Activated T-cell treated with anti-CD3 and anti-CD28 coated beads, Interleukin-2, amount 50 U/mL, for 1 hour (primary cell): ENCODE measurements at regions not wholly inside any gene's neighbourhood (a gene's known extent, or its start where the extent isn't known, plus 50 kb on each side); places are given as distances from the start of the nearest gene placed in this dataset.
"Not testable (repeated sequence)": the region's sequence is repeated elsewhere in the genome, so short reads cannot be mapped to it uniquely, and the experiment has no call there.

Source experiments
- DNase-seq: peaks from one replicate; pipeline ENCODE4 v3.0.0-alpha.2; 2020

DNA sequence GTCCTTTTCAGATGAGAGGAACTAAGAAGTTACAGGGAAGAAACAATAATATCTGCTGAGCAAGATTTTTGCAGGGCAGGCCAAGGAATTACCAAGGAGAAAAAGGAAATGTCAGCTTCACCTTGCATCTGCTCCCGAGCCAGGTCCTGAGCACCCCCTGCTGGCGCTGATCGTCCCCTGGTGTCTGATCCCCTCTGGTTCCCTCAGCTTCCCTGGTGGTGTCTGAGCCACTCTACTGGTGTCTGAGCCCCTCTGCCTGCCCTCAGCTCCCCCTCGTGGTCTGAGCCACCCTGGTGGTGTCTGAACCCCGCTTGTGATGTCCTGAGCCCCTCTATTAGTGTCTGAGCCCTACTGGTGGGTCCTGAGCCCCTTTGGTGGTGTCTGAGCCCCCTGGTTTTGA lies 485.7 kb downstream of the GOLGA6L6 start:
- DNase-seq: not testable (repeated sequence)

DNA sequence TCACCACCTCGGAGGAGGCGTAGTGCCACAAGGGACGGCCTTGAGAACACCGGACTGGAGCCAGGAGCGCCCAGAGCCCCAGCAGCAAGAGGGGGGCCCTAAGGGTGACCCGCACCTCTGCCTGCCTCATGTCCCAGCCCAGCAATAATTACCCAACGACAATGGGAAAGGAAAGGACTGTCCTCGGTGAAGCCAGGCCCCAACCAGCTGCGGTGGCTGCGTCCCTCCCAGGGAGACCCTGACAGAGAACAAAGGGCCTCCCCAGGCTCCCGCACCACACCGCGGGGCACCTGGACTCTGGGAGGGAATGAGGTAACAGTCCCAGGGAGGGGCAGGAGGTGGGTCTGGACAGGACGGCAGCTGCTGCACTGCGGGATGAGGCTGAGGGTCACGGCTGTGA lies 493.4 kb downstream of the GOLGA6L6 start:
- not testable (repeated sequence) for DNase-seq

DNA sequence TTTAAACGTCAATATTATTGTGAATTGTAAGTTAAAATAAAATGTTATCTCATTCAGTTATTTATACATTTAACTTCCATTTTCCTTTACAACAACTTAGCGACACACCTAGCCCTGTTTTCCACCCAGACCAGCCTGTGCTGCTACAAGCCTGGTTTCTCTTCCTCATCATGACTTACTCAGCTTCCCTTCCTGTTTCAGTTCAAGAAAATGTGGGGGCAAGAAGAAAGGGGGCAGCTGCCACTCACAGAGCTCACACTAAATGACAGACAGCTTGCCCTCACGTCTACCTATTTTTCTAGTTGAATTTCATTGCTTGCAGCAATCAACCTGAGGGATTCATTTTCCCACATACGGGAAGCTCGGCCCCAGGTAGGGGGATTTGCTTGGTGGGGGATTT lies 496.4 kb downstream of the GOLGA6L6 start:
- DNase-seq: not testable (repeated sequence)

DNA sequence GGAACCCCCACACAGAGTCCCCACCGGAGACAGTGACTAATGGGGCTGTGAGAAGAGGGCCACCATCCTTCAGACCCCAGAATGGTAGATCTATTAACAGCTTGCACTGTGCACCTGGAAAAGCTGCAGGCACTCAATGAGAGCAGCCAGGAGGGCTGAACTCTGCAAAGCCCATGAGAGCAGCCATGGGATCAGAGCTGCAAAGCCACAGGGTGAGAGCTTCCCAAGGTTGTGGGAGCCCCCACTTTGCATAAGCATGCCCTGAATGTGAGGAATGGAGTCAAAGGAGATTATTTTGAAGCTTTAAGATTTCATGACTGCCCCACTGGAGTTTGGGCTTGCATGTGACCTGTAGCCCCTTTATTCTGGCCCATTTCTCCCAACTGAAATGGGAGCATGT lies 500.9 kb downstream of the GOLGA6L6 start:
- DNase-seq: not testable (repeated sequence)

DNA sequence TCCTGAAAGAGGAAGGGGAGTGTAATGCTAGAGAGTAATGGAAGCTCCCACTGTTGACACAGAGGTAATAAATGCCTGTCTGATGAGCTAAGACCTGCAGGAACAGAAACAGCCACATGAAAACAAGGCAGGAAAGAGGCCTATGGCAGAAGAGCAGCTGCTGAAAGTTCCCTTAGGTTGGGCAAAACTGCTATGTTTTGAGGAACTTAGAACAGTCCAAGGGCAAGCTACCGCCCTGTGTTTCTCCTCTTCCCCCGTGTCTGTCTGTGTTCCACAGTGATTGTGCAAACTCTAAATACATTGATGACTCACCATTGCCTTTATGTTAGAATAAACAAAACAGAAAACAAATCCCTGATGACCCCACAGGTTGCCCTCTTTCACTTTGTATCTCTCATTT lies 516.6 kb downstream of the GOLGA6L6 start:
- not testable (repeated sequence) for DNase-seq

DNA sequence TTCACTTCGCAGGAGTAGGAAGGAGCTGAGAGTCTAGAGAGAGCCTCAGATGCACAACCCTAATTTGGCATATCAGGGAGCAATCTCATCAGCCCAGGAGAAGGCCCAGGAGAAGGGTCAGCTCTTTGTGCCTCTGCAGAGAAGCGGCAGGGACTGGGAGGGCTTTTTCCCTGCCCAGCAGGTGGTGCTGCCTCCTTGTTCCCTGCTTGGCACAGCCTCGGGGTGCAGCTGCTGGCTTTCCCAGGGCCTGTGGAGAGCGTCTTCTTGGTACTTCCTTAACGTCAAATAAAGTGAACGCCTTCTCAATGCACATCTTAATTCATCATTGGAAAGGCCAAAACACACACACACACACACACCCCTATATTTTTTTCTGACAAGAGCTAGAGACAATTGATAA lies 519.3 kb downstream of the GOLGA6L6 start:
- DNase-seq: not testable (repeated sequence)

DNA sequence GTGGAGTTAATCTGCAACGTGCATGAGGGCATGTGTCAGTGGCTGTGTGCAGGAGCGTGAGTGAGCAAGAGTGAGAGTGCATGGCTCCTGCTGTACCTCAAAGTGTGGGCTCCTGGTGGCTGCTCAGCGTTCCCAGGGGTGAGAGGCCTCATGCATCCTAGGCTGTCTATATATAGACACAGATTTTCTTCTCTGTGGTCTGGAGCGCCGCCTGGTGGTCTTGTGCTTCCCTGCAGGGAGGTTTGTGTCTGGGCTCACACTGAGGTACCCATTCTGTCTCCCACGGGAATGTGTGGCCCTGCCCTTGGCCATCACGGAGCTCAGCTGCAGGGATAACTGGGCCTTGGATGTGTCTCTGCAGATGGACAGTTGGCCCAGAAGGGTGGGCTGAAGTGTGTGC lies 520.2 kb downstream of the GOLGA6L6 start:
- DNase-seq: not testable (repeated sequence)

DNA sequence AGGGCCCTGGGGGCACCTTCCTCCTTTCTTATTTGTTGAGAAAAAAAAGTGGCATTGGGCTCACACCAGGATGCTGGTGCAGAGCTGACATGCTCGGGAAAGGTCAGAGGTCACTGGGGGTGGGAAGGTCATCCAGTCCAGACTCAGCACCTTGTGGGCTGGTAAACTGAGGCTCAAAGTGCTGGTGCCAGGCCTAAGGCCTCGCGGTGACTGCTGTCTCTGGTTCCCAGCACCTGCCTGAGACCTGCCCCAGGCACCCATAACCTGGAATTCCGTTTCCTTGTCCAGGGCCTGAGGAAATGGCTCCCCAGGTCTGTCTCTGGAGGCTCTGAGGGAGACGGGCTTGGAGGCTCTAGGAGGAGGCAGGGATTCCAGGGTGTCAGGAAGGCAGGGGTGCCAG lies 521.0 kb downstream of the GOLGA6L6 start:
- not testable (repeated sequence) for DNase-seq

DNA sequence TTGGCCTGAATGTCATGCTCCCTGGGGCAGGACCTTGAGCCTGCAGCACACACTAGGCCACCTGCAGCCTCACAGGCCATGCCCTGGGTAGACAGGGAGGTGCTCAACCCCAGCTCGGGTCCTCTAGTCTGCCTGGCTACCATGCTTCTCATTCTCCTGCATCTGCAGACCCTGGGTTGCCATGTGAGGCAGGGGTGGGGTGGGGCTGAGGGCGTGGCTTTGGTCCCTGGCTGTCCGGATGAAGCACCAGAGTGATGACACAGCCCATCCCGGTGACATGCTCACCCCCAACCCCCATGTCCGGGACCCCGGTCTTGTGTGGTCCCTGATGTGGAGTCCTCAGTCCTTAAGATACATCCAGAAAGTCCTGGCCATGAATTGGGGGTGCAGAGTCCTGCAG lies 521.8 kb downstream of the GOLGA6L6 start:
- not testable (repeated sequence) for DNase-seq

DNA sequence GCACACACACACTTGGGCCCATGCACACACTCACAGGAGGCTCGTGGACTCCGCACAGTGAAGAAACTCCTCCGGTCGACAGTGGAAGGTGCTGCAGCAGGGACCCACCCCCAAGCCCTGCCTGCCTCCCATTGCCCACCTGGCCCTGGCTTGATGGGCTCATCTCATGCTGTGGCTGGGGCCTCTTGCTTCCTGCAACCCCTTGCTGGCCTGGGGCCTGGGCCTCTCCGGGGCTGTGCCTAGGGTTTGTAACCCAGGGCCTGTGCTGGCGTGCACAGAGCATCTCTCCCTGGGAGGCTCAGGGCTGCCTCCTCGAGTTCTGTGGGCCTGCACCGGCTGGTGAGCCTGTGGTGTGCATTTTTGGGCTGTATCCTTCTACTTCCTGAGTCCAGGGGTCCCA lies 524.0 kb downstream of the GOLGA6L6 start:
- DNase-seq: not testable (repeated sequence)

DNA sequence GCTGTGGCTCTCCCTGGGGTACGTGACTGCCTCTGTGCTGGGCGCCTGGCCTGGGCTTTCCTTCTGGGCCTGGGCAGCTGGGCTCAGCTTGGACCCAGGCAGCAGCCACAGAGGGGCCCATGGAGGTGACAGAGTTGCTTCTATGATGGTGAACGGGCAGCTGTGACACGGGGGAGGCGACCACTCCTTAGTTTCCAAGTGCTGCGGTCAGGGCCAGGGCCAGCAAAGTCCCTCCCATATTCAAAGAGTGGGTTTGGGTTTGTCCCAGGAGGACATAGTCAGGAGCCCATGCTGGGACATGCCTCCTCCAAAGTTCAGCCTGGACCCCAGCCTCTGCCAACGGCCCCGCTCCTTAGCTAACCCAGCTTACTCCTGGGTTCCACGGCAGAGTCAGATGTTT lies 524.7 kb downstream of the GOLGA6L6 start:
- not testable (repeated sequence) for DNase-seq

DNA sequence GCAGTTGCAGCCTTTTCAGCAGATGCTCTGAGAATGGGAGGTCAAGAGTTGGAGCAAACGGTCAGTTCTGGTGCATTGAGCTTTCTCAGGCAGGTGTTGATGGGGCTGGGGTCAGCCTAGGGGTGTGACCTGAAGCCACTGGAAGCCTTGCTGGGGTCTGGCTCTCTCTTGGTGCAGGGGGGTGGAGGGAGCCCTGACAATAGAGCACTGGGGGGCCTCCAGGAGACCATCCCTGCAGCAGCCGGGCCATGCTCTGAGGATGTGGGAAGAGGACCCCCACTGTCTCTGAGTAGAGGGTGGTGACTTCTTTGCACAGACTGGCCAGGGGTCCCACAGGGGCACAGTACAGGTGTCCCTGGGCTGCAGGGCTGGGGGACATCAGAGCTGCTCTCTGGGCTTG lies 528.8 kb downstream of the GOLGA6L6 start:
- DNase-seq: not testable (repeated sequence)

DNA sequence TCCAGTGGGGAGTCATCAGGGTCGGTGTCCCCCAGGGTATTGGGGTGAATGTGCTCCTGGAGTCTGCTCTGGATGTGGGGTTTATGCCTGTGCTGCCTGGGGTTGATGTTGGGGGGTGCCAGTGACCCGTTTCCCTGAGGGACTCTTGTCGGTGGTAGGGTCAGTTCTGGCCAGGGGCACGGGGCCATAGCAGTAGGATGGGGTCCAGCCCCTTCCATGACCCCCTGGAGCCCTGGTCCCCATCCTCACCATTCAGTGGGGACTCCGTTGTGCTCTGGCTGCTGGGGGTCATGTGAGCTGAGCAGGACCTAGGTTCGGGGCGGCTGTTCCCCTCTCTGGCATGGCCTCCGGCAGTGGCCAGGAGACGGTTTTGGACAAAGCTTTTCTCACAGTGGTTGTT lies 530.8 kb downstream of the GOLGA6L6 start:
- DNase-seq: not testable (repeated sequence)

DNA sequence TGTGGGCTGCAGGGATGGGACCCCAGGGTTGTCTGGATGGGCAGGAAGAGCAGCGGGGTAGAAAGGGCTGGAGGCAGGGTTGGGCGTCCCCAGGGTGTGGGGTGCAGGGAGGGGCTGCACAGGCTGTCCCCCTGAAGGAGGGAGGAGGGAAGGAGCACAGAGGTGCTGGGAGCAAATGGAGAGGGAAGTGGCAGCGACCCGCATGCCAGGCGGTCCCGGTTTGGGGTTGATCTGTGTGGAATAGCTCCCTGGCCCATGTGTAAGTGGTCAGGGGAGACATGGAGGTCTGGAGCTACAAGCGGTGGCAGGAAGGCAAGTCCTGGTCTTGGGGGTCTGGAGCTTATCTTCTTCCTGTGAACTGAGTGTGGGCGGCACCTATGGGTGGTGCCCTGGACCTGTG lies 532.0 kb downstream of the GOLGA6L6 start:
- not testable (repeated sequence) for DNase-seq

DNA sequence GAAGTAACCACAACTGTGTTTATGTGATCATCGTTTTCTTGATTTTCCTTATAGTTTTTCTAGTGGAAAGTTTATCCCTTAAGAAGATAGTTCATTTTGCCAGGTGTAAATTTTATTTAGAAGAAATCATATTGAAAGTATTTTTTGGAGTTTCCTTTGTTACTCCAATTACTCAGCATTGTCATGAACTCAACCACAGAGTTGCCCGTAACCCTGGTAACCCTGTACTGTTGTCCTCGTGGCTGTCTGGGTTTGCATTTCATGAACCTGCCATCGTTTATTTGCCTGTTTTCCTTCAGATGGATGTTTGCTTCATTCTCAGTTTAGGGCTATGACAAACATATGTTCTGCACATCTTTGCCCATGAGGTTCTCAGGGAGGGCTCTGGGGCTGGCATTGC lies 534.3 kb downstream of the GOLGA6L6 start:
- not testable (repeated sequence) for DNase-seq

DNA sequence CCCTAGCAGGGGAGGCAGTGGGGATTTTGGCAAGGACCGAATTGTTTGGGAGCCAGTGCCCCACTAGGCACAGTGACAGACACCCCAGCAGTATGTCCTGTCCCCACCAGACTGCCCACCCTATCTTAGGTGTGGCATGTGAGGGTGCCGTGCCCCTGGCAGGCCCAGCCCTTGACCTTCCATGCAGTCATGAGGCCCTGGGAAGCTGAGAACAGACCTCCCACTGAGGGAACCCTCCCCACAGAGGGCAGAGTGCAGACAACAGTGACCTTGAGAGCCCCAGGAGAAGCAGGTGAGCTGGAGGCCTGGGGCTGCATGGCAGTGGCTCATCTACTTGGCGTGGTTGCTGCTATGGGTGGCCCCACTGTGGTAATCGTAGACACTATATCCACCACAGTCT lies 538.1 kb downstream of the GOLGA6L6 start:
- DNase-seq: not testable (repeated sequence)

DNA sequence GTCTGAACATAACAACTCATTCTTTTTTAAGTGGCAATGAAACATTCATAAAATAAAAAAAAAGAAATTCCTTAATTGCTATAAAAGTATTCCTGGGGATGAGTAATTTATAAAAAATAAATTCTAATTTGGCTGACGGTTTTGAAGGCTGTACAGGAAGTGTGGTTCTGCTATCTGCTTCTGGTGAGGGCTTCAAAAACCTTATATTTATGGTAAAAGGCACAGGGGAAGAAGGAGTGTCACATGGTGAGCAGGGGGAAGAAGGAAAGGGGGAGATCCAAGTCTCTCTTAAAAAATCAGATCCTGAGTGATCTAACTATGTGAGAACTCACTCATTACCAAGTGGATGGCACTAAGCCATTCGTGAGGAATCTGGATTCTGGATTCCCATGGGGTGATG lies 539.0 kb downstream of the GOLGA6L6 start:
- not testable (repeated sequence) for DNase-seq

DNA sequence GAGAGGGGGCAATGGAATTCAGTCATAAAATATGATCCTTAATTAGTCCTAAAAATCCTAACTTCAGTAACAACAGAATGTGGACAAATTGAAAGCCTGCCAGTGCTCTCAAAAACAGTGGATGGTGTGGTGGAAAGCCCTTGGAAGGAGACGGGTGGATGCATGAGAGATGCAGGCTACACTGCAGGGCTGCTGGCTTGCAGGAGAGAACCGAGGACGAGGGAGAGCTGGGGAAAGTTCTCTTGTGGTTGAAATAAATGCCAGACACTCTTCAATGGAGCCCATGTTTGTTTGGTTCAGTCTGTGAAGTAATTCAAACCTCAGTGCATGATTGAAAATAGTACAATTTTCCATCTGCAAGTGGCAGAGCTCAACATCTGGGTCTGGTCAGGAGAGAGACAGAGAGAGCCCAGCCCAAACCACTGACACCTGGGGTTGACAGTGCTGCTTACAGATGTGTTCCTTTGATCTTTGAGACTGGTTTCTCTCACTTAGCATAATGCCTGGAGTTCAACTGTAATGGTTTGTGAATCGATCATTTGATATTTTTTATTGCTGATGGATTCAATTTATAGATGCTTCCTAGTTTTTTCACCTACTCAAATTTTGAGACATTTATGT lies 544.9 kb downstream of the GOLGA6L6 start:
- not testable (repeated sequence) for DNase-seq

DNA sequence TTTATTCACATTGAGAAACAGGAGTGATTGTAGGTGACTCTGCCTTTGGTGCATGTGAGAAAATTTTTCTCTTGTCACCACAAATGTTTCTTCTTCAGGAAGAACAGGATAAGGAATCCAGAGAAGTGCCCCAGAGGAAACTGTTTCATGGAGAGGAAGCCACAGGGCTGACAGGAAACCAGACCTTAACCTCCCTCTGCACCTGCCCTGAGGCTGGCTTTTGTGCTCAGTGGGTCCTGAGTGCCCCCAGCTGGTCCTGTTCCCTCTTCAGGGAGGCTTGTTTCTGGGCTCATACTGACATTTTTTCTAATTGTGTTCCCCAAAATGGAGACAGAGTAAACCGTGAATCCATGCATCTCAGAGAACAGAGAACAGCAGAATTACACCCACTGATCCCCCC lies 546.3 kb downstream of the GOLGA6L6 start:
- not testable (repeated sequence) for DNase-seq

DNA sequence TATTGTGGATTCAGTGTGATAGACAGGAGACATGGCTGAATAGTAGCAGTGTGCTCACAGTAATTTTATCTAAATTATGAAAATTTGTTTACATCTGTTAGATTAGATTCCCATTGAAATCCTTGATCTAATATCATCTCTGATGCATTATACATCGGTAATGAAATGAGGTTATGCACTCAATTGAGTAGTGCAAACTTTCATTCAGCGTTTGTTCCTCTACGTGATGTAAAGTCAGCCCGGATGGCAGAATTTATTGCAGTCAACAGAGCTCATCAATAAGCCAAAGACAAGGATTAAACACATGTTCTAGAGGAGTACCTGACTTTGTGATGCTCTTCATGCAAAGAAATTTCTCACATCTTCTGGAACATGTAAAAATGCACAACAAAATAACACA lies 549.2 kb downstream of the GOLGA6L6 start:
- no peak for DNase-seq

DNA sequence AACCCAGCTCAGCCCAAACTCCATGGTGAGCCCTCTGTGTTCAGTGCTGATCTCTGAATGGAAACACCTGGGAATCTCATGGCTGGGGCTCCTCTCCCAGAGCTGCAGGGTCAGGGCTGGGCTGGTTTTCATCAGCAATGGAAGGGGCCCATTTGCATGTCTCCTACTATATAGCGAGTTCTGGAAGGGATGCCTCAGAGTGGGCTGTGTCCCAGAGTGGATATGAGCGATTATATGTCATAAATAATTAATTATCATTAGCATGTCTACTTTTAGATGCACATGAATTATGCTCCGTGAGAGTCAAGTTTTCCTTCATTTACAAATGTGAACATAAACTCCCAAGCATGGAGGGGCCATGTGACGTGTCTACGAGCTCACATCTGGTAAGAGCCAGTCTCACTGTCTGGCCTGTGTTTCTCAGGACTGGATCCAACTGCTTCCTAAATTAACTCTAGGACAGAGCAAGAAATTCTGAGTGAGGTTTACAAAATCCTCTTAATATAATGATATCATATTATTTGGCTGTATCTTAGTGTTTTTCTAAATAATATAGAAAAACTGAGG lies 553.4 kb downstream of the GOLGA6L6 start:
- DNase-seq: no peak

DNA sequence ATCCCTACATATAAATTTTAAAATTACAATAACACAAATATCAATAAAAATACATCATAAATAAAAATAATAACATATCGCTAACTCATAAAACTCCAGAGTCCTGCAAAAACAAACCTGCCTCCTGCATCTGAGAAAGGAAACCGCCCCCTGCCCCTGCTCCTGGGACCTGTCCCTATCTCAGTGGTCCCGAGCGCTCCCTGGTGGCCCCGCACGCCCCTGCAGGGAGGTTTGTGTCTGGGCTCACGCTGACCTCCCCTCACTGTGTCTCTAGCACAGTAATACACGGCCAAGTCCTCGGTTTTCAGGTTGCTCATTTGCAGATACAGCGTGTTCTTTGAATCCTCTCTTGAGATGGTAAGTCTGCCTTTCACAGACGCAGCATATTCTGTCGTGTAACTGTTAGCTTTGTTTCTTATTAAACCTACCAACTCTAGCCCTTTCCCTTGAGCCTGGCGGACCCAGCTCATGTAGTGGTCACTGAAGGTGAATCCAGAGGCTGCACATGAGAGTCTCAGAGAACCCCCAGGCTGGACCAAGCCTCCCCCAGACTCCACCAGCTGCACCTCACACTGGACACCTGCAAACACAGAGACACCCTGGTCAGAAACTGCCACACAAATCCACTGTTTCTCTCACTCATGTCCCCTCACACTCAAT lies 554.1 kb downstream of the GOLGA6L6 start:
- DNase-seq: no peak

DNA sequence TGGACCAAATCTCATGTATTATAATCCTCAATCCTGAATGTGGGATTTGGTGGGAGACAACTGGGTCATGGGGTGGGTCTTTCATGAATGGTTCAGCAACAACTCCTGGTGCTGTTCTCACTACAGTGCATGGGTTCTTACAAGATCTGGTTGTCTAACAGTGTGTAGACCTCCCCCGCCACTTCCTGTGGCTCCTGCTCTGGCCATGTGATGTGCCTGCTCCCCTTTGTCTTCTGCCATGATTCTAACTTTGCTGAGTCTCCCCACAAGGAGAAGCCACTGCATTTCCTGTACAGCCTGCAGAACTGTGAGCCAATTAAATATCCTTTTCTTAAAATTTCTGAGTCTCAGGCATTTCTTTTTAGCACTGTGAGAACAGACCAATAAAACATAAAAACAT lies 557.5 kb downstream of the GOLGA6L6 start:
- DNase-seq: no peak

DNA sequence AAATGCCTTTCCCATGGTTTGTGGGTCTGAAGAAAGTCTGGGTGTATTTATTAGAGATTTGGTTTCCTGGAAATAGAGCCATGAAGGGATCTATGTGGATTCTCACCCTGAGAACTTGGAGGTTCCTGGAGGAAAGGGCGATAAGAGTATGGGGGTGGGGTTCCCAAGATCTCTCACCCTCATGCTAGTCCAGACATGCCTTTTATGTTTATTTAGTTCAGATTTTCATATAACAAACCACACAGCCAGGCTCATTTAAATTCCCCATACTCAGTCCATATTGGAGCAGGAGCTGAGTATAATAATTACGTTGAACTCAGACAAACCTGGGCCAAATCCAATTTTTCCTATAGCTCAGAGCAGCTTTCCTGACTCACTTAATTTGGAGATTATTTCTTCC lies 566.6 kb downstream of the GOLGA6L6 start:
- DNase-seq: no peak
